HG03342 (cell line): ENCODE measurements at regions not wholly inside any gene's neighbourhood (a gene's known extent, or its start where the extent isn't known, plus 50 kb on each side); places are given as distances from the start of the nearest gene placed in this dataset.
"Not testable (repeated sequence)": the region's sequence is repeated elsewhere in the genome, so short reads cannot be mapped to it uniquely, and the experiment has no call there.

Experiments
- ATAC-seq: cut with Tn5 transposase; IDR thresholded peaks from one replicate; pipeline ENCODE4 v1.9.1; 2021; ENCODE audit warnings: mild to moderate bottlenecking, moderate library complexity; ENCODE audit not compliant: unreplicated experiment

GRCh38 chr18:14460364-14460763 is 83.0 kb downstream of the POTEC start:
- ATAC-seq, result not testable (repeated sequence)

- ATAC-seq, result not testable (repeated sequence)
Observed at GRCh38 chr18:14459826-14460225, 83.6 kb downstream of the POTEC start.

GRCh38 chr18:14458009-14458945 is 85.1 kb downstream of the POTEC start:
- ATAC-seq, result not testable (repeated sequence)

GRCh38 chr18:14450637-14451009 is 92.8 kb downstream of the POTEC start:
- not testable (repeated sequence) for ATAC-seq

- not testable (repeated sequence) for ATAC-seq
Observed at GRCh38 chr18:14449995-14450636, 93.3 kb downstream of the POTEC start.

- not testable (repeated sequence) for ATAC-seq
Observed at GRCh38 chr18:14449062-14449461, 94.3 kb downstream of the POTEC start.

- not testable (repeated sequence) for ATAC-seq
Observed at GRCh38 chr18:14447715-14448114, 95.7 kb downstream of the POTEC start.

GRCh38 chr18:14435460-14435859 is 107.9 kb downstream of the POTEC start:
- ATAC-seq, result not testable (repeated sequence)

GRCh38 chr18:14432371-14432770 is 111.0 kb downstream of the POTEC start:
- not testable (repeated sequence) for ATAC-seq

- not testable (repeated sequence) for ATAC-seq
Observed at GRCh38 chr18:14431031-14431521, 112.3 kb downstream of the POTEC start.

- not testable (repeated sequence) for ATAC-seq
Observed at GRCh38 chr18:14415806-14416205, 127.6 kb downstream of the POTEC start.

- ATAC-seq, result not testable (repeated sequence)
Observed at GRCh38 chr18:14415399-14415798, 128.0 kb downstream of the POTEC start.

- ATAC-seq, result not testable (repeated sequence)
Observed at GRCh38 chr18:14395533-14395932, 147.9 kb downstream of the POTEC start.

- ATAC-seq, result not testable (repeated sequence)
Observed at GRCh38 chr18:14393563-14394103, 149.8 kb downstream of the POTEC start.

GRCh38 chr18:14392604-14393003 is 150.8 kb downstream of the POTEC start:
- not testable (repeated sequence) for ATAC-seq

- not testable (repeated sequence) for ATAC-seq
Observed at GRCh38 chr18:14384961-14385360, 158.4 kb downstream of the POTEC start.

- ATAC-seq, result not testable (repeated sequence)
Observed at GRCh38 chr18:14382666-14383065, 160.7 kb downstream of the POTEC start.

- not testable (repeated sequence) for ATAC-seq
Observed at GRCh38 chr18:14379489-14379888, 163.9 kb downstream of the POTEC start.

GRCh38 chr18:14378376-14378775 is 165.0 kb downstream of the POTEC start:
- ATAC-seq, result not testable (repeated sequence)

- ATAC-seq, result not testable (repeated sequence)
Observed at GRCh38 chr18:14361346-14361745, 182.1 kb downstream of the POTEC start.
